Breast epithelium (tissue), 4 donors: ENCODE measurements at regions not wholly inside any gene's neighbourhood (a gene's known extent, or its start where the extent isn't known, plus 50 kb on each side); places are given as distances from the start of the nearest gene placed in this dataset.

ENCODE experiments used
- DNase-seq, 2 donors: peaks; one replicate each; pipeline ENCODE4 v3.0.0-alpha.2; 2019; ENCODE audit warnings: low spot score in 2 of 2
- H3K27ac ChIP-seq, 2 donors: fragments of 200-600 bp; sonication (generic) in 1 of 2; one replicate each; pipeline ENCODE4 v1.5.1; 2016 to 2019; ENCODE audit warnings: mild to moderate bottlenecking in 1 of 2
- H3K27me3 ChIP-seq, 2 donors: fragments of 200-600 bp; sonication (generic) in 1 of 2; one replicate each; pipeline versions ENCODE4 v1.5.1 to v1.6.0; 2017 to 2019; ENCODE audit warnings: control low read depth in 1 of 2, mild to moderate bottlenecking in 1 of 2
- H3K36me3 ChIP-seq: fragments of 200-600 bp; one replicate; pipeline ENCODE4 v1.5.1; 2019
- H3K4me1 ChIP-seq, 2 donors: fragments of 200-600 bp; sonication (generic); one replicate each; pipeline ENCODE4 v1.5.1; 2016 to 2019; ENCODE audit warnings: control low read depth in 1 of 2
- H3K4me3 ChIP-seq, 3 donors: fragments of 200-600 bp; sonication (generic); 1 replicate in 2 of 3; 2 replicates in 1 of 3; pipeline ENCODE4 v1.5.1; 2016 to 2019; ENCODE audit warnings: mild to moderate bottlenecking in 3 of 3, moderate library complexity in 2 of 3
- H3K9me3 ChIP-seq, 2 donors: fragments of 200-600 bp; sonication (generic) in 1 of 2; one replicate each; pipeline ENCODE4 v1.5.1; 2016 to 2019; ENCODE audit warnings: control low read depth in 1 of 2
- POLR2A ChIP-seq: fragments of 450-650 bp; IDR thresholded peaks from one replicate; pipeline ENCODE4 v1.6.1; 2016; ENCODE audit warnings: antibody characterized with exemption, mild to moderate bottlenecking, moderate library complexity
- POLR2AphosphoS5 ChIP-seq, 3 donors: sonication (generic); formaldehyde crosslinking; IDR thresholded peaks; one replicate each; pipeline ENCODE4 v1.6.1; 2017; ENCODE audit warnings: antibody characterized with exemption in 3 of 3
- intact Hi-C: fragments of 100-400 bp; cut with DNase I; formaldehyde crosslinking; loops from one replicate; pipeline ENCODE4 v1.15.1; 2023; ENCODE audit warnings: low total_unique reads
- TF ChIP-seq, protein P1 (sequence below), 3 donors: fragments of 450-650 bp; IDR thresholded peaks; one replicate each; pipeline ENCODE4 v1.5.1; 2016 to 2017; ENCODE audit warnings: antibody characterized with exemption in 3 of 3, mild to moderate bottlenecking in 3 of 3, moderate library complexity in 3 of 3

- DNase-seq, result no peak
- H3K27me3 ChIP-seq, result no peaks in the 10 kb centered on the region
- H3K4me3 ChIP-seq, result no peak overlapping the region
- no peak overlapping the region for H3K27ac ChIP-seq
- no peaks in the 10 kb centered on the region for H3K36me3 ChIP-seq
- intact Hi-C loops, result no loop called here
- H3K4me1 ChIP-seq, result no peaks in the 10 kb centered on the region
- TF ChIP-seq POLR2A (no peak), POLR2AphosphoS5 (IDR thresholded peaks at IDR 0.05) (no peak)
- TF ChIP-seq, protein P1, sequence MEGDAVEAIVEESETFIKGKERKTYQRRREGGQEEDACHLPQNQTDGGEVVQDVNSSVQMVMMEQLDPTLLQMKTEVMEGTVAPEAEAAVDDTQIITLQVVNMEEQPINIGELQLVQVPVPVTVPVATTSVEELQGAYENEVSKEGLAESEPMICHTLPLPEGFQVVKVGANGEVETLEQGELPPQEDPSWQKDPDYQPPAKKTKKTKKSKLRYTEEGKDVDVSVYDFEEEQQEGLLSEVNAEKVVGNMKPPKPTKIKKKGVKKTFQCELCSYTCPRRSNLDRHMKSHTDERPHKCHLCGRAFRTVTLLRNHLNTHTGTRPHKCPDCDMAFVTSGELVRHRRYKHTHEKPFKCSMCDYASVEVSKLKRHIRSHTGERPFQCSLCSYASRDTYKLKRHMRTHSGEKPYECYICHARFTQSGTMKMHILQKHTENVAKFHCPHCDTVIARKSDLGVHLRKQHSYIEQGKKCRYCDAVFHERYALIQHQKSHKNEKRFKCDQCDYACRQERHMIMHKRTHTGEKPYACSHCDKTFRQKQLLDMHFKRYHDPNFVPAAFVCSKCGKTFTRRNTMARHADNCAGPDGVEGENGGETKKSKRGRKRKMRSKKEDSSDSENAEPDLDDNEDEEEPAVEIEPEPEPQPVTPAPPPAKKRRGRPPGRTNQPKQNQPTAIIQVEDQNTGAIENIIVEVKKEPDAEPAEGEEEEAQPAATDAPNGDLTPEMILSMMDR (IDR thresholded peaks at IDR 0.05), result no peak
- no peaks in the 10 kb centered on the region for H3K9me3 ChIP-seq
Measured at GRCh38 chr10:55283031-55283430, 482.0 kb upstream of the PCDH15 start.

DNA sequence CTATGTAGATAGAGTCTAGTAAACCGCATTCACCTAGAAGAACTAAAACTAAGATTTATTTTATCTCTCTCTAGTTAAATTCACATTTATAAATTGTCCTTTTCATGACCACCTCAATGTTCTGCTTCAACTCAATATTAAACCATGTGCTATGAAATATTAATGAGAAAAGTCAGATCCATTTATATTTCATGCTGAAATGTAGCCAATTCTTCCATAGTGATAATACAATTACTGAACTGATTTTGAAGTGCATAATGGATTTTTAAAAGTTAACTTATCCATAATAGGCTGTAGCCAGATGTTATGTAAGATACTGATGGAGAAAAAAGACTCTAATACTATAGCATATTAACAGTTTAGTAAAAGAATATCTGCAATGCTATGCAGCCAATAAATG lies 479.7 kb upstream of the PCDH15 start:
- Histone ChIP-seq H3K27ac (no peak overlapping the region), H3K4me1 (no peaks in the 10 kb centered on the region), H3K36me3 (no peaks in the 10 kb centered on the region), H3K4me3 (no peak overlapping the region), H3K27me3 (no peaks in the 10 kb centered on the region), H3K9me3 (no peaks in the 10 kb centered on the region)
- intact Hi-C loops, result no loop called here
- TF ChIP-seq, protein P1 (IDR thresholded peaks at IDR 0.05), result no peak
- no peak for TF ChIP-seq POLR2A
- no peak for TF ChIP-seq POLR2AphosphoS5 (IDR thresholded peaks at IDR 0.05)
- DNase-seq, result no peak

- no peak overlapping the region for H3K4me3 ChIP-seq
- no peaks in the 10 kb centered on the region for H3K4me1 ChIP-seq
- intact Hi-C loops, result no loop called here
- no peak overlapping the region for H3K27ac ChIP-seq
- no peaks in the 10 kb centered on the region for H3K36me3 ChIP-seq
- no peak for TF ChIP-seq POLR2AphosphoS5 (IDR thresholded peaks at IDR 0.05)
- no peaks in the 10 kb centered on the region for H3K27me3 ChIP-seq
- H3K9me3 ChIP-seq, result no peaks in the 10 kb centered on the region
- no peak for DNase-seq
Measured at GRCh38 chr10:55277549-55277948, 476.5 kb upstream of the PCDH15 start.

DNA sequence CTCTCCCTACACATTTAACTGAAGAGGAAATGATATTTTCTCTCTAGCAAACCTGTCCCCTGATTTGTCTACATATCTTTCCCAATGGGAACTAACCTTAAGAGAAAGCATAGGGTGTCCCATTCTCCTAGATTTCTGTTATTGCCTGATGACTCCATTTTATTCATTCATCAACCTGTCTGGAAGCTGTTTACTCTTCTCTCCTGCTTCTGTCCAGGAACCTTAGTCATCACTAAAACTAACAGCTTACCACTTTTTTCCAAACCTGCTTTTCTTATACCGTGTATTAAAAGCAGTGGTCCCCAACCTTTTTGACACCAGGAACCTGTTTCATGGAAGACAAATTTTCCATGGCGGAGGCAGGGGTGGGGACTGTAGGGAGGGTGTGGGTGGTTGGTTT lies 473.3 kb upstream of the PCDH15 start:
- Histone ChIP-seq H3K9me3 (no peaks in the 10 kb centered on the region), H3K36me3 (no peaks in the 10 kb centered on the region), H3K4me1 (no peaks in the 10 kb centered on the region), H3K27me3 (no peaks in the 10 kb centered on the region), H3K4me3 (no peak overlapping the region), H3K27ac (no peak overlapping the region)
- no peak for DNase-seq
- TF ChIP-seq POLR2A, result no peak
- TF ChIP-seq, protein P1 (IDR thresholded peaks at IDR 0.05), result no peak
- no peak for TF ChIP-seq POLR2AphosphoS5 (IDR thresholded peaks at IDR 0.05)
- intact Hi-C loops, result no loop called here

DNA sequence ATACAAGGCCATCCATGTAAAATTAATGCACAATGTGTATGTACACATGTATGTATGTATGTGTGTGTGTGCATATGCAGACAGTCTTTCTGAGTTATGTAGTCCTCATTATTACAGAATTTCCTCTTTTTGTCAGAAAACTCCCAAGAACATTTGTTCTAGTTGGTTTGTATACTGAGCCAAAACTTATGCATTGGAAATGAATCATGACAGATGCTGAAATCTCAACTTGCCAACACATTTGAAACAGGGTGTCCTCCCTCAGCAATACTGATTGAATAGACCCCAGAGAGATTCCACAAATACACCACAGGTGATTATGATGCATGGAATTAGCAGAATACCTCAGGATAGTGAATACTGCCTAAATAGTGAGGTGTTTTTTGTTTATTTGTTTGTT lies 472.9 kb upstream of the PCDH15 start:
- TF ChIP-seq POLR2A (no peak), POLR2AphosphoS5 (IDR thresholded peaks at IDR 0.05) (no peak)
- TF ChIP-seq, protein P1 (IDR thresholded peaks at IDR 0.05), result no peak
- H3K4me1 ChIP-seq, result no peaks in the 10 kb centered on the region
- no peaks in the 10 kb centered on the region for H3K27me3 ChIP-seq
- no peaks in the 10 kb centered on the region for H3K9me3 ChIP-seq
- H3K36me3 ChIP-seq, result no peaks in the 10 kb centered on the region
- intact Hi-C loops, result no loop called here
- H3K27ac ChIP-seq, result no peak overlapping the region
- no peak overlapping the region for H3K4me3 ChIP-seq
- no peak for DNase-seq

- H3K4me1 ChIP-seq, result no peaks in the 10 kb centered on the region
- H3K27me3 ChIP-seq, result no peaks in the 10 kb centered on the region
- TF ChIP-seq, protein P1 (IDR thresholded peaks at IDR 0.05), result no peak
- no peak for TF ChIP-seq POLR2AphosphoS5 (IDR thresholded peaks at IDR 0.05)
- no peak for TF ChIP-seq POLR2A
- H3K9me3 ChIP-seq, result no peaks in the 10 kb centered on the region
- H3K4me3 ChIP-seq, result no peak overlapping the region
- no peaks in the 10 kb centered on the region for H3K36me3 ChIP-seq
- intact Hi-C loops, result no loop called here
- H3K27ac ChIP-seq, result no peak overlapping the region
- no peak for DNase-seq
Measured at GRCh38 chr10:55272886-55273285, 471.9 kb upstream of the PCDH15 start.
